ENCODE measurements at regions not wholly inside any gene's neighbourhood (a gene's known extent, or its start where the extent isn't known, plus 50 kb on each side); places are given as distances from the start of the nearest gene placed in this dataset.
"Not testable (repeated sequence)": the region's sequence is repeated elsewhere in the genome, so short reads cannot be mapped to it uniquely, and the experiment has no call there.

GRCh38 chr7:52584041-52584440, 451.4 kb upstream of the POM121L12 start:
- DNase-seq (ENCODE audit: low spot score), result no peak

- not testable (repeated sequence) for DNase-seq (ENCODE audit: low spot score)
Measured at GRCh38 chr7:52573141-52573540, 462.3 kb upstream of the POM121L12 start.

GRCh38 chr7:52571026-52571425, 464.4 kb upstream of the POM121L12 start:
- no peak for DNase-seq (ENCODE audit: low spot score)

- DNase-seq (ENCODE audit: low spot score), result no peak
Measured at GRCh38 chr7:52569151-52569550, 466.3 kb upstream of the POM121L12 start.

- no peak for DNase-seq (ENCODE audit: low spot score)
Measured at GRCh38 chr7:52565974-52566373, 469.5 kb upstream of the POM121L12 start.

GRCh38 chr7:52555805-52556204, 479.6 kb upstream of the POM121L12 start:
- no peak for DNase-seq (ENCODE audit: low spot score)

GRCh38 chr7:52547308-52547910, 488.0 kb upstream of the POM121L12 start:
- DNase-seq (ENCODE audit: low spot score), result no peak

- not testable (repeated sequence) for DNase-seq (ENCODE audit: low spot score)
Measured at GRCh38 chr7:52541198-52541765, 494.2 kb upstream of the POM121L12 start.

- no peak for DNase-seq (ENCODE audit: low spot score)
Measured at GRCh38 chr7:52540041-52540440, 495.4 kb upstream of the POM121L12 start.

GRCh38 chr7:52539414-52539813, 496.0 kb upstream of the POM121L12 start:
- no peak for DNase-seq (ENCODE audit: low spot score)

- DNase-seq (ENCODE audit: low spot score), result no peak
Measured at GRCh38 chr7:52537051-52537450, 498.4 kb upstream of the POM121L12 start.

GRCh38 chr7:52525772-52526341, 509.6 kb upstream of the POM121L12 start:
- no peak for DNase-seq (ENCODE audit: low spot score)

- DNase-seq (ENCODE audit: low spot score), result no peak
Measured at GRCh38 chr7:52518869-52519268, 516.6 kb upstream of the POM121L12 start.

- DNase-seq (ENCODE audit: low spot score), result no peak
Measured at GRCh38 chr7:52512656-52513055, 522.8 kb upstream of the POM121L12 start.

GRCh38 chr7:52507546-52508255, 527.7 kb upstream of the POM121L12 start:
- DNase-seq (ENCODE audit: low spot score), result no peak

GRCh38 chr7:52506325-52506724, 529.1 kb upstream of the POM121L12 start:
- no peak for DNase-seq (ENCODE audit: low spot score)

GRCh38 chr7:52504561-52504960, 530.9 kb upstream of the POM121L12 start:
- no peak for DNase-seq (ENCODE audit: low spot score)

- no peak for DNase-seq (ENCODE audit: low spot score)
Measured at GRCh38 chr7:52502281-52502680, 533.2 kb upstream of the POM121L12 start.

GRCh38 chr7:52501696-52502095, 533.7 kb upstream of the POM121L12 start:
- no peak for DNase-seq (ENCODE audit: low spot score)

GRCh38 chr7:52500841-52501240, 534.6 kb upstream of the POM121L12 start:
- no peak for DNase-seq (ENCODE audit: low spot score)

- DNase-seq (ENCODE audit: low spot score), result no peak
Measured at GRCh38 chr7:52498366-52498765, 537.1 kb upstream of the POM121L12 start.

GRCh38 chr7:52486267-52486666, 549.2 kb upstream of the POM121L12 start:
- no peak for DNase-seq (ENCODE audit: low spot score)

- no peak for DNase-seq (ENCODE audit: low spot score)
Measured at GRCh38 chr7:52482076-52482475, 553.4 kb upstream of the POM121L12 start.
